GM12878 (cell line): ENCODE measurements at regions not wholly inside any gene's neighbourhood (a gene's known extent, or its start where the extent isn't known, plus 50 kb on each side); places are given as distances from the start of the nearest gene placed in this dataset.

Experiments used
- CREM ChIP-seq: IDR thresholded peaks from 2 replicates; pipeline ENCODE4 v1.6.1; 2014; ENCODE audit warnings: antibody characterized with exemption, low read depth
- NFIC ChIP-seq: IDR thresholded peaks from 2 replicates; pipeline ENCODE4 v1.6.1; 2012; ENCODE audit warnings: low read depth, mild to moderate bottlenecking, inconsistent platforms, low read length, moderate library complexity
- NR2C1 ChIP-seq: fragments of 450-650 bp; IDR thresholded peaks from 2 replicates; pipeline ENCODE4 v1.6.1; 2017; ENCODE audit warnings: antibody characterized with exemption, mild to moderate bottlenecking, moderate library complexity
- RCOR1 ChIP-seq: conservative IDR thresholded peaks from 2 replicates; pipeline ENCODE4 v1.6.1; 2012; ENCODE audit warnings: low read depth, low read length, improper control_type of control experiment
- RUNX3 ChIP-seq: IDR thresholded peaks from 2 replicates; pipeline ENCODE4 v1.6.1; 2012; ENCODE audit warnings: low read length, inconsistent platforms
- SKIL ChIP-seq: fragments of 450-650 bp; IDR thresholded peaks from 2 replicates; pipeline ENCODE4 v1.6.1; 2017; ENCODE audit warnings: mild to moderate bottlenecking, low read depth, inconsistent platforms; ENCODE audit not compliant: poor library complexity, severe bottlenecking
- SMAD5 ChIP-seq: IDR thresholded peaks from 2 replicates; pipeline ENCODE4 v1.6.1; 2016; ENCODE audit warnings: antibody characterized with exemption, low read depth
- SUPT20H ChIP-seq: IDR thresholded peaks from 2 replicates; pipeline ENCODE4 v1.6.1; 2011; ENCODE audit warnings: low read depth, mild to moderate bottlenecking, low read length, moderate library complexity, borderline replicate concordance; ENCODE audit not compliant: control insufficient read depth
- WRNIP1 ChIP-seq: IDR thresholded peaks from 2 replicates; pipeline ENCODE4 v1.6.1; 2011; ENCODE audit warnings: low read depth, low read length, improper control_type of control experiment, borderline replicate concordance
- TF ChIP-seq, protein P1 (sequence below): fragments of 450-650 bp; IDR thresholded peaks from 2 replicates; pipeline ENCODE4 v1.6.1; 2016; ENCODE audit warnings: mild to moderate bottlenecking, moderate library complexity, borderline replicate concordance

DNA sequence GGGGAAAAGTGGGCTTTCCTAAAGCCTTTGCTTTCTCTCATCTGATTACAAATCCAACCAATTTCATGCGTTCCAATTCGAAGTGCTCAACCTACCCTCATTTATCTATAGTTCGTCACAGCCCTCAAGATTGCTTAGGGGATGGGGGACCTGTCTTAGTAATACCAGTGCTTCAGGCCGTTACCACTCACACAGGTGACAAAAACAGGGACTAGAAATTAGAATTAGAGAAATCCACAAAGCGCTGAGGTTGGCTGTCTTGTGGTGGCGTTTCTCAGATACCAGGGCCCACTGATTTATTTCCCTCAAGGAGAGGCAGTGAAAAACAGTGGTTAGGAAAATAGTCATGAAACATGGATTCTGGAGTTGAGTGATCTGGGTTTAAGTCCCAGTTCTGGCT is 121.6 kb upstream of the SPACA1 start (continued):
- TF ChIP-seq CREM = peak; percentile 13; the same call in 1 of the 2 replicates
- TF ChIP-seq NR2C1 = no peak
- TF ChIP-seq SUPT20H = no peak
- TF ChIP-seq, protein P1, sequence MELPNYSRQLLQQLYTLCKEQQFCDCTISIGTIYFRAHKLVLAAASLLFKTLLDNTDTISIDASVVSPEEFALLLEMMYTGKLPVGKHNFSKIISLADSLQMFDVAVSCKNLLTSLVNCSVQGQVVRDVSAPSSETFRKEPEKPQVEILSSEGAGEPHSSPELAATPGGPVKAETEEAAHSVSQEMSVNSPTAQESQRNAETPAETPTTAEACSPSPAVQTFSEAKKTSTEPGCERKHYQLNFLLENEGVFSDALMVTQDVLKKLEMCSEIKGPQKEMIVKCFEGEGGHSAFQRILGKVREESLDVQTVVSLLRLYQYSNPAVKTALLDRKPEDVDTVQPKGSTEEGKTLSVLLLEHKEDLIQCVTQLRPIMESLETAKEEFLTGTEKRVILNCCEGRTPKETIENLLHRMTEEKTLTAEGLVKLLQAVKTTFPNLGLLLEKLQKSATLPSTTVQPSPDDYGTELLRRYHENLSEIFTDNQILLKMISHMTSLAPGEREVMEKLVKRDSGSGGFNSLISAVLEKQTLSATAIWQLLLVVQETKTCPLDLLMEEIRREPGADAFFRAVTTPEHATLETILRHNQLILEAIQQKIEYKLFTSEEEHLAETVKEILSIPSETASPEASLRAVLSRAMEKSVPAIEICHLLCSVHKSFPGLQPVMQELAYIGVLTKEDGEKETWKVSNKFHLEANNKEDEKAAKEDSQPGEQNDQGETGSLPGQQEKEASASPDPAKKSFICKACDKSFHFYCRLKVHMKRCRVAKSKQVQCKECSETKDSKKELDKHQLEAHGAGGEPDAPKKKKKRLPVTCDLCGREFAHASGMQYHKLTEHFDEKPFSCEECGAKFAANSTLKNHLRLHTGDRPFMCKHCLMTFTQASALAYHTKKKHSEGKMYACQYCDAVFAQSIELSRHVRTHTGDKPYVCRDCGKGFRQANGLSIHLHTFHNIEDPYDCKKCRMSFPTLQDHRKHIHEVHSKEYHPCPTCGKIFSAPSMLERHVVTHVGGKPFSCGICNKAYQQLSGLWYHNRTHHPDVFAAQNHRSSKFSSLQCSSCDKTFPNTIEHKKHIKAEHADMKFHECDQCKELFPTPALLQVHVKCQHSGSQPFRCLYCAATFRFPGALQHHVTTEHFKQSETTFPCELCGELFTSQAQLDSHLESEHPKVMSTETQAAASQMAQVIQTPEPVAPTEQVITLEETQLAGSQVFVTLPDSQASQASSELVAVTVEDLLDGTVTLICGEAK = 0 out of 2 replicates have a peak, but pooled peaks have one; percentile 30
- TF ChIP-seq SKIL = no peak
- no peak for TF ChIP-seq WRNIP1
- TF ChIP-seq SMAD5 = no peak
- peak; percentile 18; the same call in 1 of the 2 replicates for TF ChIP-seq NFIC
- peak; percentile 78 for TF ChIP-seq RUNX3
- no peak for TF ChIP-seq RCOR1
